SK-N-SH (cell line): ENCODE measurements at regions not wholly inside any gene's neighbourhood (a gene's known extent, or its start where the extent isn't known, plus 50 kb on each side); places are given as distances from the start of the nearest gene placed in this dataset.

Experiments
- CTCF ChIP-seq: fragments of 200-600 bp; sonication (generic); IDR thresholded peaks from 2 replicates; pipeline ENCODE4 v1.6.1; 2017; ENCODE audit warnings: antibody characterized with exemption, mild to moderate bottlenecking, moderate library complexity
- EP300 ChIP-seq, 2 experiments: IDR thresholded peaks; 2 replicates each; pipeline versions ENCODE4 v1.4.0 to v1.6.1; 2012; ENCODE audit warnings: borderline replicate concordance in 1 of 2, low read depth in 1 of 2, low read length in 1 of 2
- GABPA ChIP-seq: IDR thresholded peaks from 2 replicates; pipeline ENCODE4 v1.4.0; 2012; ENCODE audit warnings: low read depth, mild to moderate bottlenecking
- MXI1 ChIP-seq: IDR thresholded peaks from 2 replicates; pipeline ENCODE4 v1.6.1; 2012; ENCODE audit warnings: mild to moderate bottlenecking, low read depth, low read length, improper control_type of control experiment
- POLR2AphosphoS5 ChIP-seq: IDR thresholded peaks from 2 replicates; pipeline ENCODE4 v1.6.1; 2012; ENCODE audit warnings: low read depth, low read length
- RFX5 ChIP-seq: IDR thresholded peaks from 2 replicates; pipeline ENCODE4 v1.6.1; 2012; ENCODE audit warnings: mild to moderate bottlenecking, improper control_type of control experiment, low read length
- TAF1 ChIP-seq: IDR thresholded peaks from 2 replicates; pipeline ENCODE4 v1.6.1; 2012; ENCODE audit warnings: low read depth, mild to moderate bottlenecking, low read length, moderate library complexity, borderline replicate concordance
- TEAD4 ChIP-seq: IDR thresholded peaks from 2 replicates; pipeline ENCODE4 v1.4.0; 2012; ENCODE audit warnings: mild to moderate bottlenecking, borderline replicate concordance; ENCODE audit not compliant: insufficient read depth
- TF ChIP-seq, protein P1 (sequence below): fragments of 150-350 bp; IDR thresholded peaks from 2 replicates; pipeline ENCODE4 v1.6.1; 2017; ENCODE audit warnings: antibody characterized with exemption, low read length, low read depth, borderline replicate concordance
- TF ChIP-seq, protein P2 (sequence below): IDR thresholded peaks from 2 replicates; pipeline ENCODE4 v1.4.0; 2012; ENCODE audit warnings: low read depth, borderline replicate concordance

- no peak for TF ChIP-seq RFX5
- TF ChIP-seq CTCF: no peak
- TF ChIP-seq EP300 (IDR thresholded peaks at IDR 0.05; ENCODE audit: borderline replicate concordance in 1 of 2, low read depth in 1 of 2, low read length in 1 of 2): no peak
- no peak for TF ChIP-seq POLR2AphosphoS5
- no peak for TF ChIP-seq TEAD4
- TF ChIP-seq GABPA: no peak
- TF ChIP-seq, protein P1, sequence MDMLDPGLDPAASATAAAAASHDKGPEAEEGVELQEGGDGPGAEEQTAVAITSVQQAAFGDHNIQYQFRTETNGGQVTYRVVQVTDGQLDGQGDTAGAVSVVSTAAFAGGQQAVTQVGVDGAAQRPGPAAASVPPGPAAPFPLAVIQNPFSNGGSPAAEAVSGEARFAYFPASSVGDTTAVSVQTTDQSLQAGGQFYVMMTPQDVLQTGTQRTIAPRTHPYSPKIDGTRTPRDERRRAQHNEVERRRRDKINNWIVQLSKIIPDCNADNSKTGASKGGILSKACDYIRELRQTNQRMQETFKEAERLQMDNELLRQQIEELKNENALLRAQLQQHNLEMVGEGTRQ: no peak
- no peak for TF ChIP-seq TAF1
- no peak for TF ChIP-seq MXI1
- TF ChIP-seq, protein P2, sequence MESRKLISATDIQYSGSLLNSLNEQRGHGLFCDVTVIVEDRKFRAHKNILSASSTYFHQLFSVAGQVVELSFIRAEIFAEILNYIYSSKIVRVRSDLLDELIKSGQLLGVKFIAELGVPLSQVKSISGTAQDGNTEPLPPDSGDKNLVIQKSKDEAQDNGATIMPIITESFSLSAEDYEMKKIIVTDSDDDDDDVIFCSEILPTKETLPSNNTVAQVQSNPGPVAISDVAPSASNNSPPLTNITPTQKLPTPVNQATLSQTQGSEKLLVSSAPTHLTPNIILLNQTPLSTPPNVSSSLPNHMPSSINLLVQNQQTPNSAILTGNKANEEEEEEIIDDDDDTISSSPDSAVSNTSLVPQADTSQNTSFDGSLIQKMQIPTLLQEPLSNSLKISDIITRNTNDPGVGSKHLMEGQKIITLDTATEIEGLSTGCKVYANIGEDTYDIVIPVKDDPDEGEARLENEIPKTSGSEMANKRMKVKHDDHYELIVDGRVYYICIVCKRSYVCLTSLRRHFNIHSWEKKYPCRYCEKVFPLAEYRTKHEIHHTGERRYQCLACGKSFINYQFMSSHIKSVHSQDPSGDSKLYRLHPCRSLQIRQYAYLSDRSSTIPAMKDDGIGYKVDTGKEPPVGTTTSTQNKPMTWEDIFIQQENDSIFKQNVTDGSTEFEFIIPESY: no peak
These were observed 598.8 kb downstream of the TBC1D22A start for GRCh38 chr22:47361247-47361646.
